ENCODE measurements at regions not wholly inside any gene's neighbourhood (a gene's known extent, or its start where the extent isn't known, plus 50 kb on each side); places are given as distances from the start of the nearest gene placed in this dataset.

DNA sequence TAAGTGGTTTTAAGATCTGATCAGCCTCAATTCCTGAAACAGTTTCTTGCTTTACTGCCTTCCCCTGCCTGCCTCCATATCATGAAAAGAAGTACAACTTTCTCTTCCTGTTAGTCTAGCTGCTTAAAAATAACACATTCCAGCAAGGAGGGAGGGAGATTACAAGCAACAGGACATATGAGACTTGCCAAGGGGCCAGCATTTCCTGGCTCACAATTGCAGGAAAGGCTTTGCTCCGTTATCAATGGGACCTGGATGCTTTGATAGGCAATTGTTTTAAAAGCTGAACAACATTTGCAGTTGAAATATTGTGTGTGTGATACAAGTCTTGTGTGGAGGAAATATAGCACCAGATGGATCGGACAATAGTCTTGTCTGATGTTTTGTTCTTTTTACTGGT, 425.0 kb downstream of the FAT4 start:
- TF ChIP-seq, protein P1, sequence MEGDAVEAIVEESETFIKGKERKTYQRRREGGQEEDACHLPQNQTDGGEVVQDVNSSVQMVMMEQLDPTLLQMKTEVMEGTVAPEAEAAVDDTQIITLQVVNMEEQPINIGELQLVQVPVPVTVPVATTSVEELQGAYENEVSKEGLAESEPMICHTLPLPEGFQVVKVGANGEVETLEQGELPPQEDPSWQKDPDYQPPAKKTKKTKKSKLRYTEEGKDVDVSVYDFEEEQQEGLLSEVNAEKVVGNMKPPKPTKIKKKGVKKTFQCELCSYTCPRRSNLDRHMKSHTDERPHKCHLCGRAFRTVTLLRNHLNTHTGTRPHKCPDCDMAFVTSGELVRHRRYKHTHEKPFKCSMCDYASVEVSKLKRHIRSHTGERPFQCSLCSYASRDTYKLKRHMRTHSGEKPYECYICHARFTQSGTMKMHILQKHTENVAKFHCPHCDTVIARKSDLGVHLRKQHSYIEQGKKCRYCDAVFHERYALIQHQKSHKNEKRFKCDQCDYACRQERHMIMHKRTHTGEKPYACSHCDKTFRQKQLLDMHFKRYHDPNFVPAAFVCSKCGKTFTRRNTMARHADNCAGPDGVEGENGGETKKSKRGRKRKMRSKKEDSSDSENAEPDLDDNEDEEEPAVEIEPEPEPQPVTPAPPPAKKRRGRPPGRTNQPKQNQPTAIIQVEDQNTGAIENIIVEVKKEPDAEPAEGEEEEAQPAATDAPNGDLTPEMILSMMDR (IDR thresholded peaks at IDR 0.05): no peak
- TF ChIP-seq POLR2A (IDR thresholded peaks at IDR 0.05): no peak
- no peak for TF ChIP-seq POLR2AphosphoS5 (IDR thresholded peaks at IDR 0.05)
